T47D (cell line): ENCODE measurements at regions not wholly inside any gene's neighbourhood (a gene's known extent, or its start where the extent isn't known, plus 50 kb on each side); places are given as distances from the start of the nearest gene placed in this dataset.
A peak's percentile ranks its signal among the peaks of the same experiment; 100 is the strongest.

Experiments
- DNase-seq, 2 experiments: peaks; one replicate each; pipeline versions ENCODE4 v3.0.0 to v3.0.0-alpha.2; 2011 to 2012; ENCODE audit warnings: low read depth in 1 of 2, low spot score in 1 of 2
- JUND ChIP-seq: IDR thresholded peaks from 2 replicates; pipeline ENCODE4 v1.6.1; 2012; ENCODE audit warnings: low read depth
- in situ Hi-C: cut with HindIII; loops from 2 replicates; pipeline ENCODE4 v1.10.0; 2016; ENCODE audit warnings: low sequenced_read_pairs, low pct_unique_long_range_greater_than_20kb

DNA sequence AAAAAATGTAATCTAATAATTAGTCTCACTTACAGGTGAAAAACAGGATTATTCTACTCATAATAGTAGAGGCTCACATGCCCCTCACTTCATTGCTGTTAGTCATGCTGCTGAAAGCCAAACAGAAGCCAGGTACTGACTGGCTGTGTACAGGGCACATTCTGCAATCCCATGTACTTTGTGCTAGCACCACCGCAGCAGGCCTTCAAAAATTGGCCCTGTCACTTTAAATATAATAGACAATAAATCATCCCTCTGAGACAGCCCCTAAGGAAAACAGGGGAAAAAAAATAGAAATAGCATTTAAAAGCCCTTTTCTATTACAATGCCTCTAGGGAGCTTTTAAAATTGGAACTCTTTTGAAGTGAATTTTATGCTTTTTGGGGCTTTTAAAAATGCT, 723.8 kb downstream of the TUSC7 start:
- TF ChIP-seq JUND: no peak
- in situ Hi-C loops: no loop called here
- DNase-seq: no peak

DNA sequence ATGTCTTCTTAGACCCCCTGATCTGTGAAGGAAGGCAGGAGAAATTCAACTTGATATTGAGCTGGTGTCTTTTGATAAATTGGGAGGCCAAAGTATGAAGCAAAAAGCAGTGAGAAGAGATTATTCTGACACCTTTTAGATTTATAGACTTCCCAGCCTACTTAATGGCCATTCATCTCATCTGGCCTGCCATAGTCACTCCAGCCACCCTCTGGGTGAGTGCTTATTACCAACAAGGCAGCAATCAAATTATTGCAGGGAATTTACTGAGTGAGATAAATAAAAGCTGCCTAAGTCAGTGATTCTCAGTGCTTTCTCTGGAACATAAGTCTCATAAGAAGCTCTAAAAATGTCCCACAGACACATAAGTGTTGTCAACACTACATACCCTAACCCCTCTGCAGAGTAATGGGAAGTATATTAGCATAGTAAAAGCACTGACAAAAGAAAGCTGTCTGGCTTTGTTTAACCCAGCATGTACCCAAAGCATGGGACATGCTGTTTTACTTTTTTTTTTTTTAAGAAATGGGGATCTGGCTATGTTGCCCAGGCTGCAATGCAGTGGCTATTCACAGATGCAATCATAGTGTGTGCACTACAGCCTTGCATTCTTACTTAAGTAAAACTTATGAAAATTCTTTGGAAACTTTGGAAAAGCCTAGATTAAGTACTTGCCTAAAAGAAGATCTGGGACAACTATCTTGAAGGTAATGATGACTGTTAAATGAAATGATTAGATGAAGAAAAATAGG, 725.3 kb downstream of the TUSC7 start:
- TF ChIP-seq JUND: no peak
- in situ Hi-C loops: no loop called here
- DNase-seq: no peak

DNA sequence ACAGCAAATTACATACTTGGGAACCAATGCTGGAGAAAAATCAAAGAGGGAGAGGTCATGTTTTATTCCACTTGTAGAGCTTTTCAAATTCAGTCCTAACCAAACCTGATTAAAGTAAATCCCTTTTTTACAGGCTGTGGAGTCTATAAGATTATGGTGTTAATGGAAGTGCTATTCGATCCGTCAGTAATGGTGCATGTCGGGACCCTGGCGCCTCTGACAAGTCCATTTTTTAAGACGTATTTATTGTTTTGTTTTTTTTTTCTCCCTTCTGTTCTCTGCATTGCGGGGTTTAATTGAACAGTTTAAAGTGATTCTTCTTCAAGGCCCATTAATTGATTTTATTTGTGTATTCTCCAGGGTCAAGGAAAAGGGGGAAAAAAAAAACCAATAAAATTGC, 725.9 kb downstream of the TUSC7 start:
- TF ChIP-seq JUND: no peak
- DNase-seq: no peak
- in situ Hi-C loops: no loop called here

DNA sequence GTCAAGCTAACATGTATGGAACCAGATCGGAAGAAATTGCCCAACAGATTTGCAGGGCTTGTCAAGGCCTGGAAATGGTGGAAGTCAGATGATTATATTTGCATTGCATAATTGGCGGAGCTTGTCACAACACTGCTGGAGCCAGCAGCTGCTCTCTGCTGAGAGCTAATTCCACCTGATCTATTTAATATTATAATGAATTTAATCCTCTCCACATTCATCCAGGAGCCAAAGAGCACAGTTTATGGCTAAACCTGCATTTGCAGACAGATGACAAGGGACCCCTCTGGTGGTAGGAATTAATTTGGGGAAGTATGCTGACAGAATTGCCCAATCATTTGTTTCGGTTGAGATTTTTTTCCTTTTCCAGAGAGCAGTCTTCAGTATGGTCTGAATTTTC, 730.2 kb downstream of the TUSC7 start:
- TF ChIP-seq JUND: no peak
- in situ Hi-C loops: no loop called here
- peak in 1 of 2 experiments; percentile 39 for DNase-seq

DNA sequence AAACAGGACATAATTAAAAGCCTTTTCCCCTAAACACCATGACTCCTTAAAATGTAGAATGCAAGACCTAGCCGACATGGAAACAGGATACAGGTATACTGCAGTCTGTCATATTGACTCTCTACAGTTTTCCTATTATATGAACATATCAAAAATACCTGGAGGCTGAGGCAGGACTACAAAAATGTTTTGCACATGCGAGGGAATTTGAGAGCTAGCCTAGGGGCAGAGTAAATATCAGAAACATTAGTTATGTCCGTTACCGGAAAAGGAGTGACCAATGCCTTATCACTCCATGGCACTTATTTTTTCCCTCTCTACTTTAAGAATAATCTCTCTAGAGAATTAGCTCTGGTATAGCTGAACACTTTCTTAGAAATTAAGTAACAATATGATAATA, 732.3 kb downstream of the TUSC7 start:
- no peak for DNase-seq
- no peak for TF ChIP-seq JUND
- in situ Hi-C loops: no loop called here

DNA sequence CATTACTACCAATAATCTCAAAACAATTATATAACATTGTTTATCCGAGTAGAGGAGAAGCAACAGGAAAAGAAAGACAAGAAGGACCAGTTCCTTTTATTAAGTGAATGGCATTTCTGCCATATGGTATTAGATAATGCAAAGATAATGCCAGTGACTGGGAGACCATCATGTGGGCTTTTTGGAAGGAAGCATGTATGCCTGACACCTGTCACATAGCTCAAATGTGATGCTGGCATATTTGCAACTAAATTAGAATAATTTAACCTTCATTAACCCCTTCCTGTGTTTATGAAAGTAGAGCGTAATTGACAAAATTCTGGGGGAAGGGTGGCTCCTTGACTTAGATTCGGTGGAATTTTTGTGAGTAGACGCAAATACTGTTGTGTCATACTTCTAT, 733.0 kb downstream of the TUSC7 start:
- TF ChIP-seq JUND: no peak
- in situ Hi-C loops: no loop called here
- no peak for DNase-seq

DNA sequence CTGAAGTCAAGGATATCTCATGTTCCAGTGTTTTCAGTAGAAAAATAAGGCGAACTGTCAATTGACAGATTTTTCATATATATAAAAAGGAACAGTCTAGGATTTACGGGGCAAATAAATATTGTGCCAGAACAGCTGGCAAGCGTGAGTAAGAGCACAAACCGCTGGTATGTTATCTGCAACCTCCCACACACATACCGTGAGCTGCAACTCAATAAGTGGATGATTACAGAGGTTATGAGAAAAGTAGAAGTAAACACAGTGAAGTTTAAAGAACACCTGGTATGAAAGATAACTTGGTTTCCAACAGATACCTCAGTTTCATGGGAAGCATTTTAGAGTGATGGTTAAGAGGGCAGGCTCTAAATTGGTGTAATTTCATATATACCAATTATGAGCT, 733.4 kb downstream of the TUSC7 start:
- no peak for TF ChIP-seq JUND
- in situ Hi-C loops: no loop called here
- no peak for DNase-seq

DNA sequence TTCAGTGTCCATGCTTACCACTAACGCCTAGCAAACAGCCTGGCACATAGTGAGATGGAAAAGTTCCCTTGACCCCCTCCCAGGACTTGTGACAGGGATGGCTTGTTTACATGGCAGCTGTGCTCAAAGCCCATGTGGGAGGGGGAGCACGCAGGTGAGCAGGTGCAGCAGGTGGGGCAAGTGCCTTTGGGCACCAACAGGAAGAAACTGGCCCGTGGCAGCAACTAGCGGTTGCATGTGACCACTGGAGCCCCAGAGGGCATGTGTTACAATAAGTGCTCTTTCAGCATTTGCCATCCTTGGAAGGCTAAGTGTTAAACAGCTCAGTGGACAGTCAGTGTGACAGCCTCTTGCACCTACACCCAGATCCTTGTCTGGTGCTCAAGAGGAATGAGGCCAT, 734.6 kb downstream of the TUSC7 start:
- TF ChIP-seq JUND: no peak
- in situ Hi-C loops: no loop called here
- DNase-seq: no peak

DNA sequence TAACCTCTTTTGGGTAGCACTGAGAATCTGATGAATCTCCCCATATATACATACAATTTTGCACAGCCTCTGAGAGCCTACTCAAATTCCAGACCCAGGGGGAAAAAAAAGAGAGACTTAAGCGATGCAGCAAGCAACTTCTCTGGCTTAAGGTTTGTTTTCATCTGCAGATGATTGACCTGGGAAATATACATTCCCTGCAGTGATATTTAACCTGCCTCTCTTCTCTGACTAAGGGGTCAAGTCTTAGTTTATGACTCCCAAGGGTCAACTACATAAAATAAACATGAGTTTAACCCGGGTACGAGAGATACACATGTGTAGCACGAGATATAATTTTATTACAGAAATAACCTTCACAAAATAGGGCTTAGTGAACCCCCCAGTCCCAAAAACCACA, 737.8 kb downstream of the TUSC7 start:
- TF ChIP-seq JUND: no peak
- in situ Hi-C loops: no loop called here
- DNase-seq: no peak

DNA sequence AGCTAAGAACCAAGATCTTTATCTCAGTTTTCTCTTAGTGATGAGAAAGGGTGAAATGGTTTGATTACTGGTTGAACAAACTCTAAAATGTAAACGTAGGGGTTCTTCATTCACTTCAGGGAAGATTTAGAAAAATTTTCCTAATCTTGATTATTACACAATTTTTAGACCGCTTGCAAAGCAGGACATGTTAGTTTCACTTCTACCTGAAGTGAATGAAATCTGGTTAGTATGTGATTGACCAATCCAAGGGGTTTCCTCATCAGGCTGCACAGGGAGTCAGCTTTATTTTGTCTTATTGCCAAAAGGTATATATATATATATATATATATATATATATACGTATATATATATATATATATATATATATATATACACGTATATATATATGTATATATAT, 740.4 kb downstream of the TUSC7 start:
- no peak for DNase-seq
- in situ Hi-C loops: no loop called here
- TF ChIP-seq JUND: no peak

DNA sequence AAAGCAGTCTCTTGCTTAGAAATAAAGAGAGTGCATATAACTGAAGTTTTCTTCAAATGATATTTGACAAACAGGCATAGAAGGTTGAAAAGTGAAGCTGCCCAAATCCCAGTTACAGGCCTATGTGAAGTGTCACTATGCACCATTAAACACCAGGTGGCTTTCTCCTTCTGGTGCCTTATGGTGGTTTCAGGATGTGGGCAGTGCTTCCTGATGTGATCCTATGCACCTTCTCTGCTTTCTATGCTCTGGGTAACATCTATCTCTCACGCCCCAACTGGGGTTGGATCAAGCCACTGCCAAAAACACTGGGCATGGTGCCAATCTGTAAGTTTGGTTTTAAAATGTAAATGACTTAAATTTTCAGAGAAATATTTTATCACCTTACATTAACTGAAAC, 744.7 kb downstream of the TUSC7 start:
- in situ Hi-C loops: no loop called here
- no peak for TF ChIP-seq JUND

DNA sequence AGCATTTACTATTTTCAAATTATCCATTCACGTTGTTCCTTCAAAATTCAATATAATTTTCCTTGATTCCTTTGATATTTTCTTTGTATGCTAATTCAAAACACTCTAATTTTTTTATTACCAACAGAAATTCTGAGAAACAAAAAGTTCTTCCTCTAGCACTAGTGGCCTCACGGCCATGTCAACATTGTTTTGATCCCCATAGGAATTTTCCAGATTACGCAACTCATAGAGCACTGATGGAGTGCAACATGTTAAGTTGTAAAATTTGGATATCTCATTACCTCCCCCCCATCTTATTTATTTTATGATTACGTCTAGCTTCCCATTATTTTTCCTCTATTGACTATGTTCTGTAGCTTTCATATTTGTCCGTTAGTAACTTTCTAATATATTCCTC, 745.3 kb downstream of the TUSC7 start:
- no peak for DNase-seq
- in situ Hi-C loops: no loop called here
- TF ChIP-seq JUND: no peak

More for the DNA sequence above, 744.7 kb downstream of the TUSC7 start:
- peak in 1 of 2 experiments; percentile 3 for DNase-seq

DNA sequence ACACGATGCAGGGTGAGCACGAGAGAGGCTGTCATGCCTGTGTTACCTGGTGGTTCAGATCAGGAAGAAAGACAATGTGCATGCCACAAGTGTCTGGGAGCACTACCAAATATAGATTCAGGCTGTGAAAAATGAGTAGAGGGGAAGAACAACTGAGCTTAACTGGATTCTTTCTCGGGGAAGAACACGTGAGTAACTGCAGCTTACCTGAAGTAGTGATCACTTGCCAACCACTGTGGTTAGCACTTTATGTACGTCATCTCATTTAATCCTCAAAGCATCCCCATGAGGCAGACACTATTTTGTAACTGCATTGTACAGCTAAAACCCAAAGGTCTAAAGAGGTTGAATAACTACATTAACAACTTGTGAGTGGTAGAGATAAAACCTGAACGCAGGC, 746.2 kb downstream of the TUSC7 start:
- in situ Hi-C loops: no loop called here
- TF ChIP-seq JUND: no peak
- DNase-seq: no peak

DNA sequence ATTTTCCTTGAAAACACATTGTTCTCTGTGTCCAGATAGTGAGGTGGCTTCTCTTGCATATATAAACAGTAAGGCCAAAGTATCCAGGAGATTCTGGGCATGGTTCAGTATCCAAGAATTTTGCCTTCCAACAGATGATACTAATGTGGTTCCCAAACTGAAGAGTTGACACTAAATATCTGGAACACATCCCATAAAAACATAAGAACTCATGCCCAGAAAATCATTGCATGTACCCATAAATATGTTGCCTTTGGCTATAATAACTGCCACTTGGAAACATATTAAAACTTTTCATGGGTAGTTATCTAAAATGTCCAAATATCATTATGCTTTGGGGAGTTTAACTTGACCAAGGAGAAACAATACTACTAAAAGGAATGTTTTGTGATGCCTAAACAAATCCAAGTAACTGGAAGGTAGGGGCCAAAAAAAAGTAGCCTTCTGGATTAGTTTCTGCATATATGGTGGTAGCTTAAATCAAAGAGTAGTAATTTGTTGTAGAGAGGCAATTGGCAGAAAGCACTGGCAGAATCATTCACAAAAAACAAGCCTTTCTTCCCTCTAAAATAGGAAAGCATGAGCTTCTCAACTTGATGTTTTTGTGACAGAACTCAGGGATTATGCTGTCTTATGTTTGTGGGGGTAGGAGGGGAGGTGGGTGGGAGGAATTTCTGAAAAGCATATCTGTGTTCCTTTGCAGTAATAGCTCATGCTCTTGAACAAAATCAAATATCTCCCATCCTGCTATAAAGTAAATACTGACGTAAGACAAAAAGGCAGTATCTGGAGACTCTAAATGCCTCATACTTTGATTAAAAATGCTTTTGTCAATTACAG, 753.9 kb downstream of the TUSC7 start:
- no peak for TF ChIP-seq JUND
- in situ Hi-C loops: no loop called here
- no peak for DNase-seq
